ENCODE measurements at regions not wholly inside any gene's neighbourhood (a gene's known extent, or its start where the extent isn't known, plus 50 kb on each side); places are given as distances from the start of the nearest gene placed in this dataset.
"Not testable (repeated sequence)": the region's sequence is repeated elsewhere in the genome, so short reads cannot be mapped to it uniquely, and the experiment has no call there.

DNA sequence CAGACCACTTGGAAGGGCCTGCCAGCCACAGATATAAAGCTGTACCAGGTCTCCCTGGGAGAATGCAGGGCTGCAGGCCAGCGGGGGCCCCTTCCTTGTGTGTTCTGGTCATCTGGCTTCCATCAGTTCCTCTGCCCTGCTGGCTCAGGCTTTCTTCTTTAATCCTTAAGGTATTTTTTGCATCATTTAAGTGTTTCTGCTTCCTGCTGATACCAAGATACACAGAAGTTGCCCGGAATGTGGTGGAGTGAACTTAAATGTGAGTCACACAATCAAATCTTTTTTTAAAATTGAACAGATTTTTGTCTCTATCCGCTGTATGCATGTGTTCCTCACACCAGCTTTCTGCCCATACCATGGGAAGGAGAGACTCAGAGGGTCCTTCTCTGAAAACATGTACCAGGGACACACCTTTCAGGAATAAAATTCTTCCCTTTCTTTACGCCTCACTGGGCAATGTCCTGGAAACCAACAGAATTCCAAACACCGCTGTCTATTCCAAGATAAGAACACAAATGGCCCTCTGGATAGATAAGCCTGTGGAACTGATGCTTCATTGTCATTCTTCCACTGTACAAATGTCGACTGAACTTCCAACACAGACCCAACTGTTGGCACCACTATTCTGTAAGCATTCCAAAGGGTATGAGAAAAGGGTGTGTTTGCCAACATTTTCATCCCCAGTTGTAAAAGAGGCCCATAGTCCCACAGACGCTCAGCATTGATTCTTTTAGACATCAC lies 206.2 kb upstream of the MYLIP start:
- no peak for DNase-seq

DNA sequence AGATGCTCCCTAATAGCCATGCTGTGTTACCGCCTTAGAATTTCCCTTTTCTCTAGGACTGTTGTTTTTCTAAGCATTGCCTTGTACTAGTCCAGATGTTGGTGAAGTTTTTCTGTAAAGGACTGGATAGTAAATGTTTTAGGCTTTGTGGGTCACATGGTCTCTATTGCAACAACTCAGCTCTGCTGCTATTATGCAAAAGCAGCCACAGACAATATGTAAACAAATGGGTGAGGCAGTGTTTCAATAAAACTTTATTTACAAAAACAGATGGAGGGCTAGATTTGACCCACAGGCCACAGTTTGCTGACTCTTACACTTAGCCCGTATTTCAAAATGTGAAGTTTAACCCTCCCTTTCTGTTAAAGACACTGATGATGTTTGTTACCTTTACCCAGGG lies 207.6 kb upstream of the MYLIP start:
- DNase-seq = no peak

DNA sequence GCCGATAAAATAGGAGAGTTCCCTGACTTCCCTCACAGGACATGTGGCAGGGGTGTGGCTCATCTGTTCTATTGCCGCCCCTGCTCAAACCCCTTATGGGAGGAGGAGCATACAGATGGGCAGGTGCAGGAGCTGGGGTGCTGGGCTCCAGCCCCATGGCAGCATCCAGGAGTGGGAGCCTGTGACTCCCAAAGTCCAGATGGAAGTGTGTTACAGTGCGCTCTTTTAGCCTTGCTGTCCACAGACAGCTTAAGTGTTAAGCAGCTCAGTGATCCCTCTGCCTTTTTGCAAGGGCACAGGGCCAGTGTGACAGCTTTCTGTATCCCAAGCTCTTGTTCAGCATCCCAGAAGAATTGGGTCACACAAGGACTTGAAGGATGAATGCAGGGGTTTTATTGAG lies 212.3 kb upstream of the MYLIP start:
- no peak for DNase-seq

DNA sequence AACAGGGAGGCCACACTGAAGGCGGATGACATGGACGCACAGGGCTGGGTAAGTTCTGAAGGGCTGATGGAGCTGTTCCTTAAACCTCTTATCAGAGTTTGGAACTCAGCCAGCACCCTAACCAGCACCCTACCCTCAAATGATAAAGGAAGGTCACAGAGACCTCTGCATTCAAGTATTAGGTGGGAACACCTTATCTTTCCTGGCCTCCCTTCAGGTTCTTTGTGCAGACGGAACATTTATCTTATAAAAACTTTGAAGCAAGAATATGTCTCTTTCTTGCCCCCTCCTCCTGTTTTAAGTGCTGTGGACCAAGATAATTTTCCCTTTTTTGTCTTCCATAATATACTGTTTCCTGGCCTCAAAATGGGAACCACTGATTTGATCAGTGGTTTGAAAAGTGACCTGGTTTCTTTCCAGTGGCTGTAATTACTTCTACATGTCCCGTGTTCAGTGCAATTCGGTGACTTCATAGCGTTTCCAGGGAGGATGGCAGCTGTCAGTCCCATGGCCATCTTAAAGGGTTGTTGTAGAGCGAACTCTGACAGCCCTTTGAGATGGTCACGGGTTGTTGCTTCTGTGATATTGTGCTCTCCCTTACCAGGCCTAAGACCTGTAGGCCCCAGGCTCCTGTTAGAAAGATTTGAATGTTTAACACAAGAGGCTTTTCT lies 213.2 kb upstream of the MYLIP start:
- no peak for DNase-seq

DNA sequence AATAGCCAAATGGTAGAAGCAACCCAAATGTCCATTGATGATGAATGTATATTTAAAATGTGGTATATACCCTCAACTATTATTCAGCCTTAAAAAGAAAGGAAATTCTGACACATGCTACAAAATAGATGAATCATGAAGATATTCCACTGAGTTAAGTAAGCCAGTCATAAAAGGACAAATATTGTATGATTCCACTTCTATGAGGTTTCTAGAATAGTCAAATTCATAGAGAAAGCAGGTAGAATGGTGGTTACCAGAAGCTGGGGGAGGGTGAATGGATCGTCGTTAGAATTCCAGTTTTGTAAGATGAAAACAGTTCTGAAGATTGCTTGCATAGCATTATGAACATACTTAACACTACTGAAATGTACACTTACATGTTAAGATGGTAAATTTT lies 214.3 kb upstream of the MYLIP start:
- no peak for DNase-seq

DNA sequence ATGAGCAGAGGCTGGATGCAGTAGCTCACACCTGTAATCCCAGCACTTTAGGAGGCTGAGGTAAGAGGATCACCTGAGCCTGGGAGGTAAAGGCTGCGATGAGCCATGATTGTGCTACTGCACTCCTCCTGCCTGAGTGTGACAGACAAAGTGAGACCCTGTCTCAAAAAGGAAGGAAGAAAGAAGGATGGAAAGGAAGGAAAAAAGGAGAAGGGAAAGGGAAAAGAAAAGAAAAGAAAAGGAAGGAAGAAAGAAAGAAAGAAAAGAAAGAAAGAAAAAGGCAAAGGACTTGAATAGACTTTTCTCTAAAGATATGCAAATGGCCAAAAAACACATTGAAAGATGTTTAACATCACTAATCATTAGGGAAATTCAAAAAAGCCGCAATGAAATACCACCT lies 215.3 kb upstream of the MYLIP start:
- no peak for DNase-seq

DNA sequence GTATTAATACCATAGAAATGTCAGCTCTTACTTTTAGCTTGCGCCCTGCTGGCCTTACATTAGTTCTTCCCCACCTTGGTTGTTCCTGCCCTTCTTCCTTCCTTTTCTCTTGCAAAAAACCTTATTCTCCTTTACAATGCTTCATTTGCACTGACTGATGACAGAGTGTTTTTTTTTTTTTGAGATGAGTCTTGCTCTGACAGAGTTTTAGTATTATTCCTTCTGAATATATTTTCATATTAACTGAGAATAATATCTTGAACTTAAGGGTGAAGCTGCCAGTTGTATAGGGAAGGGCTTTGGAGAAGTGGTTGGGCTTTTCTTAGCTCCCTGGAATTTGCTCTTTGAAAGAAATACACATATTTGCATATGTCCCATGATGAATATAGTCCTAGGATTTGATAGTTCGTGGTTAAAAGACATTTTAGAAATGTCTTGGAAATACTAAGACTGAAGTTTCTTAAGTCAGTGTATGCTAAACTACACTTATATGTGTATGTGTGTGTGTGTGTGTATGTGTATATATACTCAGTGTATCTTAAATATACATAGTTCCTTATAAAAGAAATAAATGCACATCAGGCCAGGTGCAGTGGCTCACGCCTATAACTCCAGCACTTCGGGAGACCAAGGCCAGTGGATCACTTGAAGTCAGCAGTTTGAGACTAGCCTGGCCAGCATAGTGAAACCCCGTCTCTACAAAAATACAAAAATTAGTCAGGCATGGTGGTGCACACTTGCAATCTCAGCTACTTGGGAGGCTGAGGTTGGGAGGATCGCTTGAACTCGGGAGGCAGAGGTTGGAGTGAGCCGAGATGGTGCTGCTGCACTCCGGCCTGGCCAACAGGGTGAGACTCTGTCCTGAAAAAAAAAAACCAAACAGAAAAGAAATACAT lies 216.1 kb upstream of the MYLIP start:
- no peak for DNase-seq

DNA sequence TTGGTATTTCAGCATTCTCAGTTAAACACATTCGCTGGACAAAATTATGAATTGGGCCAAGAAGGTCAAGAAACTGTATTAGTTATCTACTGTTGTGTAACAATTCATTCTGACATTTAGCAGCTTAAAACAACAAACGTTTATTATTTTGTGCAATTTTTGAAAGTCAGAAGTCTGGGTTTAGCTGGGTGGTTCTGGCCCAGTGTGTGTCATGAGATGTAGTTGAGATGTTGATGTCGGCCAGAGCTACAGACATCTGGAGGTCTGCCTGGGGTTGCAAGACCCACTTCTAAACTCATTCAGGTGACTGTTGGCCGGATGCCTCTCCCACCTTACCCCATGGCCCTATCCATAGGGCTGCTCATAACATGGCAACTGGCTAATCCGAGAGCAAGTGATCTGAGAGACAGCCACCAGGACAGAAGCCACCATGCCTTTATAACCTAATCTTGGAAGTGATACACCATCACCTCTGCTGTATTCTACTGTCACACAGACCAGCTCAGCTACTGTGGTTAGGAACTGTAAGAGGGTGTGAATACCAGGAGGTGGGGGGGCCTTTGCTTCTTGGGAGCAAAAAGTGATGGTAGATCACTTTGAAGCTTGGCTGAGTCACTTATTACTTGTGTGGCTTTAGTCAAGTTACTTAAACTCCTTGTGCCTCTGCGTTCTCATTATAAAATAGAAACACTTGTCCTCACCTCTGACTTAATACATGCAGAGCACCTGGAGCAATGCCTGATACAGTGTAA lies 217.0 kb upstream of the MYLIP start:
- DNase-seq = no peak

DNA sequence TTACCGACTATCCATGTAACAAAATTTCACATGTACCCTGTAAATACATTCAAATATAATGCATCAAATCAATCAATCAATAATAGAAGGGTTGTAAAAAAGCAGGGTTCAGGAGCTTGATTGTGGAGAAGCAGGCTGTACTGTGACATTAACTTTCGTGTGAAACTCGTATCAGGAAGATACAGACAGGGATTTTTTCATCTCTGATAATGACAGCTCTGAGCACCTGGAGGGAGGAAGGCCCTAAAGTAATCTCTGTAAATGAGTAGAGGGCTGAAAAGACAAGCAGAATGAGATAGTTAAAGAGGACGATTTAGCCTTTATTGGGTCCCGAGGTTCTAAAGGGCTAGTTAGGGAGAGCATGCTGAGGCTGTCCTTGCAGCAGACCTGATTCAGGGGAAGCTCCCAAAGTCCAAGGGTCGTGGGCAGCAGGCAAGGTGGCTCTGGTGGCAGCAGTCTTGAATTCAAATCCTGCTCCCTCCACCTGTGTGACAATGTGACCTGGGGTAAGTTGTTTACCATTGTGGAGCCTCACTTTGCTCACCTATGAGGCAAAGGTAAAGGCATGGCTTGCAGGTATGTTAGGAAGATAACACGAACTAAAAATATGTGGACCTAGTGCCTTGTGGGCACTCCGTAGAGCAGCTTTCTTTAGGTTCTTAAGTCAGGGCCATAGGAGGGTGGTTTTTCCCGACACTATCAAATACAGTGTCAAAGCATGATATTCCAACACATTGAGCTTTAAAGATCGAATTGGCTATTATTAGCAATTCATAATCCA lies 219.4 kb upstream of the MYLIP start:
- DNase-seq = no peak

DNA sequence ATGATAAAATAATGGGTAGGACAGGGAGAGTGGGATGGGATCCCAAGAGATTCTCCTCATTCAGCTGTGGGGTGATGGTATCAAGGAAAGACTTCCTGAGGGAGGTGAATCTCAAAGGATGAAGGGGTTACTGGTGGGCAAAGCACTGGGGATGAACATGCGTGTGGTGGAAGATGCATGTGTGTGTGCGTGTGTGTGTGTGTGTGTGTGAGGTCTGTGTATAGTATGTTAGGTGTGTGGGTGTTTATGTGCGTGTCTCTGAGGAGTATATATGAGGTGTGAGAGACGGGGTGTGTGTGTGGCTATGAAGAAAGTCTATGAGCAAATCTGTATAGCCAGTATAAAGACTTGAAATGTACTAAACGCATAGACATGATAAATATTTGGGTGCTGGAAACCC lies 220.0 kb upstream of the MYLIP start:
- DNase-seq = no peak

DNA sequence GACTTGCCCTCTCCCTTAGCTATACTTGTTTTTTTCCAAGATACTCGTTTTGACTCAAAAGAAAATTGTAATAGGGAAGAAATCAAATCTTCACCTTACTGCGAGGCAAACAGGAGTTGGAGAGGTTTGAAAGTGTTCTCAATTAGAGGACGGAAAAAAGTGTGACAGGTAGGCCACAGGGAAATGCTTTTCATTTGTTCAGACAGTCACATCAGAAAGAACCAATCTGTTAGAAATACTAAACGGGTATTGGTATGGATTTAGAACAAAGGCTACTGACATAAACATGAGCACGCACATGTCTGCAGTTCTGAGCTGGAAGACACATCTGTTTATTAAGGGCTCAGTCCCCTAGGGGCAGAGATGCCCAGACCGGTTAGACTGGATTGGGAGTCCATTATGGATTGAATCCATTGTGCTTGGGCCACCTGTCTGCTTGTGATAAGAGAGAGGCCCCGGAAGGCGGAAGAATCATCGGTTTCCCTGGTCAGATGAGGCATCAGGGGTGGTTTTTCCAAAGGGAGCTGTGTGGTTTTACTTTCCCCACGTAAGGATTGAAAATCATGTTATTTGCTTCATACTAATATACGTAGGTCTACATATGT lies 220.9 kb upstream of the MYLIP start:
- no peak for DNase-seq

DNA sequence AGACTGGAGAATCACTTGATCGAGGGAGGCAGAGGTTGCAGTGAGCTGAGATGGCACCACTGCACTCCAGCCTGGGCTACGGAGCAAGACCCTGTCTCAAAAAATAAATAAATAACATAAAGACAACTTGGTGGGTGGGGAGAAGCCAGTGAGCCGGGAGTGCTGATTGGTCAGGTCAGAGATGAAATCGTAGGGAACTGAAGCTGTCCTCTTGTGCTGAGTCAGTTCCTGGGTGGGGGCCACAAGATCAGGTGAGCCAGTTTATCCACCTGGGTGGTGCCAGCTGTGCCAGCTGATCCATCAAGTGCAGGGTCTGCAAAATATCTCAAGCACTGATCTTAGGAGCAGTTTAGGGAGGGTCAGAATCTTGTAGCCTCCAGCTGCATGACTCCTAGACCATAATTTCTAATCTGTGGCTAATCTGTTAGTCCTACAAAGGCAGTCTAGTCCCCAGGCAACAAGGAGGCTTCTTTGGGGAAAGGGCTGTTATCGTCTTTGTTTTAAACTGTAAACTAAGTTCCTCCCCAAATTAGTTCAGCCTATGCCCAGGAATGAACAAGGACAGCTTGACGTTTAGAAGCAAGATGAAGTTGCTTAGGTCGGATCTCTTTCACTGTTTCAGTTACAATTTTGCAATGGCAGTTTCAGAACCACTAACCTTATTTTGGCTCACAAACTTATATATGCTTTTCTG lies 221.5 kb upstream of the MYLIP start:
- not testable (repeated sequence) for DNase-seq

DNA sequence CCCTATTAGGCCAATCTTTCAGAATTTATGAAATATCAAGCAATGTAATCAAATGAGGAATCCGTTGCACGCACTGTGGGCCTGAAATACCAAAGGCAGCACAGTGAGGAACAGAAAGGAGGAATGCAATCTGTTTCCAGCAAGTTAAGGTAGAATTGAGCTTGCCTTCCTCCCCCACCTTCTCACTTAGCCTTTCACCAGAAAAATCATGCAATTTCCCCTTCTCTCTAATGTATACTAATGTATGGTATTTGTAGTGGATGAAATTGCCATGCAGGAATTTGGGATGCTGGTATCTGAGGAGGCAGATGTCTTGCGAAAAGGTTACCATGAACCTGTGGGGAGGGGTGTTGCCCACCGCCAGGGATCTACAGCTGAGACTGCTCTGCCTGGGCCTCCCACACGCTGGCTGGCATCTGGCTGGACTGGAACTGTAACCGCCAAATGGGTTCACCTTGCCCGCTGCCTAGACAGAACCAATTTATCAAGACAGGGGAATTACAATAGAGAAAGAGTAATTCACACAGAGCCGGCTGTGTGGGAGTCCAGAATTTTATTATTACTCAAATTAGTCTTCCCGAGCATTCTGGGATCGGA lies 222.4 kb upstream of the MYLIP start:
- DNase-seq = no peak

DNA sequence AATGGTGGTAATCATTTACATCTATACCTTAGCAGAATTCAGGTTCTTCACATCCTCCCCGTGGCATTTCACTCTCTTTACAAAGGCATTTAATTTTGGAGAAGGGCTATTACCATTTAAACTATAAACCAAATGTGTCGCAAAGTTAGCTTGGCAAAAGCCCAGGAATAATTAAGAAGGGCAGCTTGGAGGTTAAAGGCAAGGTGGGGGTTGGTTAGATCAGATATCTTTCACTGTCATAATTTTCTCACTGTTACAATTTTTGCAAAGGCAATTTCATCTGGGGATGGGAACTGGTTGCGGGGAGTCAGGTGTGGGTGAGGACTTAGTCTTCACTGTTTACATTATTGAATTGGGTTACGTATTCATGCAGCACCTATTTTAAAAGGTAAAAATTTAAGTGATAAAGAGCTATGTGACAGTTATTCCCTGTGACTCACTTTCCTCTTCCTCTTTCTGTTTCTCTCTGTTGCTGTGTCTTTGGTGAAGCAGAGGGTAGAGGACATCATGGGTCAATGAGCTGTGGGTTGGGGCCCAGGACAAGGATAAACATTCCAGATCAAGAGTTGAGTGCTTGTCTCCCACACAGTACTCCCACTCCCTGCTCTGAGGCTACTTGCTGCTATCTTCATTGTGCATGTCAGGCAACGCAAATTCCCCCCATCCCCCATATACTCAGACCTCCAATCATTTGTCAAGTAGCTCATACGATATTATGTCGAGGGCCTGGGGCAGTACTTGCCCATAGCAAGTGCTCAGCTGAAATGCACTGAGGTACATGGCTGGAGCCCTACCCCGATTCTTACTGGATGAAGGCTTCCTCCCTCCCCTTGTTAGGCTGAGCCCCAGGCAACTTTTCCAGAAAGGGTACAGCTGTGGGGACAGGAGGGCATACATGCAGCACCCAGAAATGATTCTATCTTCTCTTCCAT lies 223.1 kb upstream of the MYLIP start:
- no peak for DNase-seq

DNA sequence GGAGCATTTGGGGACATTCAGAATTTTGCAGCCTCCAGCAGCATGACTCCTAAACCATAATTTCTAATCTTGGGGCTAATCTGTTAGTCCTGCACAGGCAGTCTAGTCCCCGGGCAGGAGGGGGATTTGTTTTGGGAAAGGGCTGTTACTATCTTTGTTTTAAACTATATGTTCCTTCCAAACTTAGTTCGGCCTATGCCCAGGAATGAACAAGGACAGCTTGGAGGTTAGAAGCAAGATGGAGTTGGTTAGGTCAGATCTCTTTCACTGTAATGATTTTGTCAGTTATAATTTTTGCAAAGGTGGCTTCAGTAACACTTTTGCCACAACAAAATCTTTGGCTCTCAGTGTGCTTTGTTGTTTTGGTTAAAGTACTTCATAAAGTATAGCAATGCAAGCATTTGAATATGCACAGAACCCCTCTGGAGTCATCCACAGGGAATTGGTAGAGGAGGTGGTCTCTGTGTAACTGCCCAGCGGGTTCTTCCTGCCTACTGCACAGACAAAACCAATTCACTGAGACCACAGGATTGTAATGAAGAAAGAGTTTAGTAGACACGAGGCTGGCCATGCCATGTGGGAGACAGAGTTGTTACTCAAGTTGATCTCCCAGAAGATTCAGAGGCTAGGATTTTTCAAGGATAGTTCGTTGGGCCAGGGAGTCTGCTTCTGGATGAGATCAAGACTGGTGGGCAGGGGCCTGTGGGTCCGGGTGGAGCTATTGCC lies 224.1 kb upstream of the MYLIP start:
- DNase-seq = no peak

DNA sequence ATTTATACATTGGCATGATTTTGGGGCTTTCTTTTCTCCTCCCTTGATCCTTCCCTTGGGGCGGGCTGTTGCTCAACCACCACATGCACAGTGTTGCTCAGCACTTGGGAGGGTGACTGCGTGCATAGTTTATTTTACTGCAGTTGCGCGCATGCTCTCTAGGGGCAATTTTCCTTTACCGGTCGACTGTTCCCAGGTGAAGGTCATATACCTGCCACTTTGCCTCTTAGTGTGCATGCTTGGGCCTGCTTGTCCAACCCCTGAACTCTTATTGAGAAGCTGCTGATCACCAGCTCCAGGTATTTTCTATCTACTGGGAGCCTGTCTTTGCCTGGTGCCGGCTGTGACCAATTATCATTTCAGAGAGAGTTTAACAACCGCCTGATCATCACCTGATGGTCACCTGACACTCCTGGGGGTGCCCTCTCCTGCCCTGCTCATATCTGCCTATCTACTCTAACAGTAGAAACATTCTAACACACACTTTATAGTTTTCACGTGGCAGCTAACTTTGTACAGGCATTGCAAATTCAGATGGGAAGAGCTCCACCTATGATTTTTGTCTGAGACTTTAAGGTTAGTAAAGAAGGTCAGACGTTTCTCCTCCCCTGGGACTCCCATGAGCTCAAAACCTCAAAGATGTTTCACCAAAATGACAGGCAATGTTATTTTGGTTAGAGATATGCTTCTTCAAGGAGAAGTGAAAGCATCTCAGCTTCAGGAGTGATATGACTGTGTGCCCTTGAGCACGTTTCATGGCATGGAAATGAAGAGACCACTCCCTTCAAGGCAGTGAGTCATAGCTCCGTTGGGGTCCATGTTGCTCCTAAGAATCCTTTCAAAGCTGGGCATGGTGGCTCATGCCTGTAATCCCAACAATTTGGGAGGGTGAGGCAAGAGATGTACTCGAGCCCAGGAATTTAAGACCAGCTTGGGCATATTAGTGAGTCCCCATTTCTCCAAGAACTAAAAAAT lies 227.5 kb upstream of the MYLIP start:
- DNase-seq = peak; percentile 19

DNA sequence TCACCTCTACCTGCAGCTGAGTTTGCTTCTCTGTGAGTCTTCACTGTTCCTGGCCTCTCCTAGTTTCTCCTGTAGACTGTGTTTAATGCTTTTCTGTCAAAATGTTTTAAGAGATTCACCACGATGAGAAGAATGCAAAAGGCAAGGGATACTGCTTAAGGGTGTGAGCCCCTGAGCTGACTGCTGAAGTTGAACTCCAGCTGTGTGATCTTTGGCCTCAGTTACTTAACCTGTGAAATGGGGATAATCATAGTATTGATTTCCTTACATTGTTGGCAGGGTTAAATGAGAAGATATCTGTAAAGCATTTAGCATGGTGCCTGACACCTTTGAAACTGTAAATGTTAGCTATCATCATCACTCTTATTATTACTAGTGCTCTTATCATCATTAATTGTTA lies 230.2 kb upstream of the MYLIP start:
- DNase-seq = no peak

Data from CD4-positive, alpha-beta T cell treated with Interleukin-10 for 1 hour (primary cell).